Dermis microvascular lymphatic vessel endothelial cell (primary cell): ENCODE measurements at regions not wholly inside any gene's neighbourhood (a gene's known extent, or its start where the extent isn't known, plus 50 kb on each side); places are given as distances from the start of the nearest gene placed in this dataset.
A peak's percentile ranks its signal among the peaks of the same experiment; 100 is the strongest.

Experiments
- DNase-seq, 2 donors: peaks; one replicate each; pipeline versions ENCODE4 v3.0.0 to v3.0.0-alpha.2; 2010; ENCODE audit warnings: low read depth in 2 of 2

DNA sequence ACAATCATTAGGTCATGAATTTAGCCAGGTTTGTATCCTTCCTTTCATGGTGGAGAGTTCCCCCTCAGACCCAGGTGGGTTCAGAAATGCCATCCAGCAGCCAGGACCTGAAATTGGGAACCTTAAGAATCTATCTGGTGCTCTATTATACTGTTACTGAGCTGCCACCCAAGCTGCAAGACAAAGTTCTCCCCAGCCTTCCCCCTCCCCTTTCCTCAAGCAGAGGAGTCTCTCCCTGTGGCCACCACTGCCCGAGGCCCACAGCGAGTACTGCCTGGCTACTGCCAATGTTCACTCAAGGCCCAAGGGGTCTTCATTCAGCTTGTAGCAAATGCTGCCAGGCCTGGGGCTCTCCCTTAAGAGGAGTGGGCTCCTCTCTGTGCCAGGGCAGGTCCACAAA lies 133.8 kb downstream of the TMEM38B start:
- DNase-seq: no peak

DNA sequence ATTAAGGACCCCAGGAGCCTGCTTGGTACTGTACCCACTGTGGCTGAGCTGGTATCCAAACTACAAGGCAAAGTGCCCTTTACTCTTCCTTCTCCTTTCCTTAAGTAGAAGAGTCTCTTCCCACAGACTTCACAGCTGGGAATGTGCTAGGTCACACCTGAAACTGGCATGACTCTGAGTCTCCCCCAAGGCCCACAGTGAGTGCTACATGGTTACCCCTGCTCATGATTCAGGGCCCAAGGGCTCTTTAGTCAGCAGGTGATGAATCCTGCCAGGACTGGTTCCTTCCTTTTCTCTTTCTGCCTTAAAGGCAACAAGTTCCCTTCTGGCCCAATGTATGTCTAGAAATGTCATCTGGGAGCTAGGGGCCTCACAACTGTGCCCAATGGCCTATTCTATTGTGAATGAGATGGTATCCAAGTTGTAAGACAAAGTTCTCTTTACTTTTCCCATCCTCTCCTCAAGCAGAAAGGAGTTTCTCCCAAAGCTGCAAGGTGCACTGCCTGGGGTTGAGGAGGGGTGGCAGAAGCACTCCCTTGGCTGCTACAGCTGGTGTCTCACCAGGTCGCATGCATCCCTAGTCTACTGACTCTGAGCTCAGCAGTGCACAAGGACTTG lies 134.4 kb downstream of the TMEM38B start:
- DNase-seq: no peak

DNA sequence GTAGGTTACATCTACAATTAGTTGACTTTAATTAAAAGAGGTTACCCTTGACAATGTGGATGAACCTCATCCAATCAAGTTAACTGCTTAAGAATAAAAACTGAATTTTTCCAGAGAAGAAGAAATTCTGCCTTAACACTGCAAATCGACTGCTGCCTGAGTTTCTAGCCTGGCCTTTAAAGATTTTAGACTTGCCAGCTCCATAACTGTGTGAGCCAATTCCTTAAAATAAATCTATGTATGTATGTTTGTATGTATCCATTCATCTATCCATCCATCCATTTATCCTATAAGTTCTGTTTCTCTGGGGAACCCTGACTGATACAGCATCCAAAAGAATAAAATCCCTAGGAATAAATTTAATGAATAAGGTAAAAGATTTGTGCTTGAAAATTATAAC lies 136.1 kb downstream of the TMEM38B start:
- no peak for DNase-seq

DNA sequence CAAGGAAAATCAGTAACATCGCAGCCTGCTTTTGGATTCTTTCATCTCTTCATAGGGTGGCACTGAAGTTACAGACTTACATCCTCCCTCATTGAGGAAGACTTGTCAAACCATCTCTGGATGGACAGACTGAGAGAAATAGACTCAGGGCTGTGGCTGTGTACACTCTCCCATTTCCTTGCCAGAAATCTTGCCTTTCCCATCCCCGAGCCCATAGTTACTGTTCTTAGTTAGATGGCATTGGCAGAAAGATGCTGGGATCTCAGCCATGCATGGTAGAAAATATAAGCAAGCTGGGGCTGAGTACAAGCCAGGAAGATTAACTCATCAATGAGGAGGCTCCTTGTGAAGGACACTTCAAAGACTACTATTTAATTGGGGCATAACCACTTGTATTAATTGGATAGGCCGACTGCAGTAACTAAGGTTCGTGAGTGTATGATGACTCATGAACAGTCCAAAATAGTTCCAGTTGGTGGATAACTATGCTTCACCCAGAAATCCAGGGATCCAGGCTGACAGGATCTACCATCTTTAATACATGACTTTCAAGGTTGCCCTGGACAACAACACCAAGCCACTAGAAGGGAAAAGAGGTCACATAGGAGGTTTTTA lies 137.9 kb downstream of the TMEM38B start:
- no peak for DNase-seq

DNA sequence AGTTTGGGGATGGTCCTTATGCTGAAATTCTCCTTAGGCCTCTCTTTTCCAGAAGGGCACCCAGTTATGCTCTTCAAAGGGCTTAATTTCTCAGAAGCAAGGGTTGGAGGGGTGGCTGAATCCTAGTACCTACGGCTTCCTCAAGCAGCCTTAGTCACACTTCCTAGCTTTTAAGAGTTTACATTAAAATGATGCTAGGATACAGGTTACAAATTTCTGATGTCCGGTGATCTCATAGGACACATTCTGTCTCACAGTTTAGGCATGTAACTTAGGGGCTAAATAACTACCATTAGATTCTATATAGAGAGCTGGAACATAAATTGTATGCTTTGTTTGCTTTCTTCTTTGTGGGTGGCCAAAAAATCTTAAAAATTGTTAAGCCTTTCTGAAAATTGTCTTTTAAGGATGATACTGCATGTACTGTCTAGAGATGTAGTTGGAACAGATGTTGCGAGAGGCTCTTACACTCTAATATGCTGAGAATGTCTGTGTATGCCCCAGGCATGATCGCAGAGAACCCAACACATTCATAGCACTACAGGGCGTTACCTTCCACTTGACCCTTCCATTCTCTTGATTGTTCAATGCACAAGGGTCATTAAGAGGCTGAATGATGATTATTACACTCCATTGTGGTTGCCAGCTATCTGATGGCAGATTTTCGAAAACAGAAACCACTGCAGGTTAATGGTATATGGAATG lies 139.1 kb downstream of the TMEM38B start:
- no peak for DNase-seq

DNA sequence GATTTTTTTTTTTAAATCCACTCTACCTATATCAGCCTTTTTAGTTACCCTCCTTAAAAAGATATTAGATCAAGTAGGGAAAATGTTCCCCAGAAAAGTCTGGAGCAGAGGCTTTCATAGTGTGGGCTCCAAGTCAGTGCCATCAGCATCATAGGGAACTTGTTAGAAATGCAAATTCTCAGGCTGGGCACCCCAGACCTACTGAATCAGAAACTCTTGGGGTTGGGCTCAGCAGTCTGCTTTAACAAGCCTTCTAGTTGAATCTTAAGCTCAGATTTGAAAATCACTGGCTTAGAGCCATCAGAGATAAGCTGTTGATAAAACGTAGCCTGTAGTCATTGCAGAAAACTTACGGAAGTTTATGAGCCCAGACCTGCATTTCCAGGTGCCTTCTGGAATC lies 140.1 kb downstream of the TMEM38B start:
- no peak for DNase-seq

DNA sequence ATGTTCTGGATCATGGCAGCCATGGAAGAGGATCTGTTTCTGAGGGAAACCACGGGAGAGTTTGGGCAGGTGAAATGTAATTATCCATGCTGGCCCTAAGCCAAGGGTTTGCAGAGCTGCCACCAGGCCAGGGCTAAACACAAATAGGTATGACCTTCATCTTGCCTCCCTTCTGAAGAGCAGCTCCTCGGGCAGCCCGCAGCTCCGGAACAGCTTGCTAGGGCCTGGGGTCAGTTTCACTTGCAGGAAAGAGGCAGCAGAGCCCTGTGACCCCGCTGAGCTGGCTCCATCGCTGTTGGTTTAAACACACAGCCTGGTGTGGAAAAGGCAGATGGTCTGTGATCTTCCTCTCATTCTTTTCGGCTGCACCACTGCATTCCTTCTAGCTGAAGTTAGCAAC lies 141.4 kb downstream of the TMEM38B start:
- no peak for DNase-seq

DNA sequence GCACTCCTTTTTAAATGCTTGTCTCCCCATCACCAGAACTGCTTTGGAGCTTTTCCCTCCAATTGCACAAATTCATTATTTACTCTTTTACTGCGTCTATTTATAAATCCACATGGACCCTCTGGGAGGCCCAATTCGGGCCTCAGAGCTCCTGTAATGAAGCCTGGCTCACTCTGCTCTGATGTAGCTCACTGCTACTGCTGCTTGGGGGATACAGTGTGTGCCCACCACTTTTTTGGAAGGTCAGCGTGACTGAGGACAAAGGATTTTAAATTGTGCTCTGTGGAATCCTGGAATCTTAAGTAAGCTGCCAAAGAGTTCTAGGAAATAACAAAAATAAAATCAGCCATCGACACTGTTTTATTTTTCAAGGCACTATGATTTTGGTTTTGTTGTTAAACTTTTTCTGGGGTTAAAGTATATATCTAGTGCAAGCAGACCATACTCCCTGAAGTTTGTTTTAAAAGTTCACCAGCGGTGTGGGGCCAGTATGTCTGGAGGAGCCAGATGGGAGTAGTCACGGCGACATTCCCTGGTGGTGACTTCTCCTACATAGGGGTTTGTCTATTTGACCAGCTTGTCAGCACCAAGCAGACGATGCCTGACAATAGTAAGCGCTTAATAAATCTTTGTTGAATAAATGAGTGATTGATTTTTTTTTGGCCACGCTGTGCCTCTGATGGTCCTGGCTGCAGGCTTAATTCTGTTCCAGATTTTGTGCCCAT lies 142.8 kb downstream of the TMEM38B start:
- DNase-seq: no peak

DNA sequence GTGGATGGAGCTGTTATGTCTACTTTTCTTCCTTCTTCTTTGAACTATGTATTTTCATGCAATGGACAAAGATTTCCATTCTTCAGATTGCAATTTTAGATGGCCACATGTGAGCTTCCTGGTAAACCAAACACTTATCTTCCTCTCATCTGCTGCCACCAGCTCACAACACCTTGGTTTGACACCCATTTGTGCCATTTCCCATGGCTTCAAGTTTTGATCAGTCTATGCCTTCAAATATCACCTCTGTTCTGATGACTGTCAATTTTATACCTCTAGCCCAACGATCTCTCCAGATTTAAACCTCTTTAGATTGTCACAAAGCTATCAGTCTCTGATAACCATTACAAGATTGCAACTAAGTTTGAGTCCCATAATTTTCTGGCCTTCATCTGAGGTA lies 147.2 kb downstream of the TMEM38B start:
- no peak for DNase-seq

DNA sequence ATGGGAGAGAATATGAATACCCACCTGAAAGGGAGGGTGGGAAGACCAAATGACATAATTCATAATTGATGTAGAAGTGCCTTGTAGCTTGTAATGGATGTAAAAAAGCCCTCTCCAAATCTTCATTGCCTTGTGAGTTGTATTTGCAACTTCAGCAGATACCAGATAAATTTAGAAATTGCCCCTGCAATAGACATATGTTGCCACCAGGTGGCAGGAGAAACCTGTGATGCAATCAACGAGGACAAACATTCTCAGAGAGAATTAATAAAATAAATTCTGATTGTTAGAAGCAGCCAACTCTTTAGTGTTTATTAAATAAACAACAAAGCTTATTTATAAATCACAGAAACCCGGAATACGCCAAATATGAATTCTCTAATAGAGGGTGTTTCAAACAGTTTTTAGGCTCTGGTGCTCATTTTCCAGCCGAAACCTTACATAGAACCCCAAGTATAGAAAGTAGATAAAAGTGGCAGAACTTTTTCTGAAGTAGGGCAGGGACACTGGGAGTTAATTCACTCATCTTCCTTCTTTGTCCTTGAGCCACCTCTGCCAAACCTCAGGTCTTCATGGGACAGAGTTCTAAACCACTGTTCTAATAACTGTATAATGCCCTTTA lies 147.8 kb downstream of the TMEM38B start:
- peak in 1 of 2 donors; percentile 44 for DNase-seq

DNA sequence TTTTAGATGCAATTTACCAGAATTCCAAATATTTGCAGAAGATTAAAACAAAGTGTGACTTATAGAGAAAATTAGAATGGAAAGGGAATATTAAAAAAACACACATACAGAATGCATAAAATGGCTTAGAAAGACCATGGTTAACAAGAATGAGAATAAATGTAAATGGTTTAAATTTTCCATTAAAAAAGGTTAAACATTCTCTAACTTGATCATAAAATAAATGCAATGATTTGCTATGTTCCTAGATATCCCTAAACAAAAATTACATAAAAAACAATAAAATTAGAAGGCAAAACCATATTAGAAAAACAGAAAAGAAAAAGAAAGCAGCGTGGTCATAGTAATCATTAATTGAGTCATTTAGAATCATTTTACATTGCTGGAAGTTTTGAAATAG lies 152.5 kb downstream of the TMEM38B start:
- DNase-seq: no peak

DNA sequence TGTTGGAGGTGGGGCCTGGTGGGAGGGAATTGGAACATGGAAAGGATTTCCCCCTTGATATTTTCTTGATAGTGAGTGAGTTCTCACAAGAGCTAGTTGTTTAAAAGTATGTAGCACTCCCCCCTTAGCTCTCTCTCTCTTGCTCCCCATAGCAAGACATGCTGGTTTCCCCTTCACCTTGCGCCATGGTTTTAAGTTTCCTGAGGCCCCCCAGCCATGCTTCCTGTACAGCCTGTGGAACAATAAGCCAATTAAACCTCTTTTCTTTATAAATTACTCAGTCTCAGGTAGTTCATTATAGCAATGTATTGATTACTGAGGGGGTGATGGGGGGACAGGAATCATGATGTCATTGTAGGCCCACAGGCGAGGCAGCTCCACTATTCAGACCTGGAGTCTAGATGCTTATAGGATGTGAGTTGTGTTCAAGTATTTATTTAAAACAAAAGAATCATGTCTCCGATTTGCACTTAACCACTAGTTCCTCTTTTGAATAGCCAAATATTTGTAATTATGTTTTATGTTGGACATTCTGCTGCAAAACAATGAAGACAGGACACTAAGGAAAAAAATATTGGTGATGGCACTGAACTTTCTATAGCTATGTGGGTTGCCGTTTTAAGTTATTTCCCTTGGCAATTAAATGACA lies 156.6 kb downstream of the TMEM38B start:
- no peak for DNase-seq

DNA sequence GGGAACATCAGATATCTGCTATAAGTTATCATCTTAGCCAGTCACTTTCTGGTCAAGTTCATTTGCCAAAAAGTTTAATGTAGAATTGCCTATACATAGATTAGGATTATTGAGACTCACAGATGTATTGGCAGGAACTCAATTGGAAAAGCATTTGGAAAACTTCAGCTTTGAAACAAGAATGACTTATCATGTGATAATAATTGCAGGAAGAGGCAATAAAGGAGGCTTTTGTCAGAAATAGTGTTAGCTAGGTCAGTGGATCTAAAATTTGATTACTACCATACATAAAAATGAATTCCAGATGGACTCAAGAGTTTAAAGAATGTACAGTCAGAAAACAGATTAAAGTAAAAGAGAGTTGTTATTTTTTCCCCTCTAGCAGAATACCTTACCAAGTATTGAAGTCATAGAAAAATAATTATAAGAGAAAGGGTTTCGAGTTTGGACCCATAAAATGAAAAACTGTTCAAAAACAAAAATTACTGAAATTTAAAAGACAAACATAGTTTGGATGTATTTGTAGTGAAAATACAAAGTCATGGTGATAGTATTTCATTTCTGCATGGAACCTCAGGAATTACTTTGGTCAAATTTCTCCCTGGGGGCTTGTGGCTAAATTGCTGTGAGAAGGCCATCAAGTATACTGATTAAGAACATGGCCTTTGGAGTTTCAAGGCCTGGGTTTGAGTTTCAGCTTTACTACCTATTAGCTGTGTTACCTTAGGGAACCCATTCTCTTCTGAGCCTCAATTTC lies 159.9 kb downstream of the TMEM38B start:
- DNase-seq: no peak

DNA sequence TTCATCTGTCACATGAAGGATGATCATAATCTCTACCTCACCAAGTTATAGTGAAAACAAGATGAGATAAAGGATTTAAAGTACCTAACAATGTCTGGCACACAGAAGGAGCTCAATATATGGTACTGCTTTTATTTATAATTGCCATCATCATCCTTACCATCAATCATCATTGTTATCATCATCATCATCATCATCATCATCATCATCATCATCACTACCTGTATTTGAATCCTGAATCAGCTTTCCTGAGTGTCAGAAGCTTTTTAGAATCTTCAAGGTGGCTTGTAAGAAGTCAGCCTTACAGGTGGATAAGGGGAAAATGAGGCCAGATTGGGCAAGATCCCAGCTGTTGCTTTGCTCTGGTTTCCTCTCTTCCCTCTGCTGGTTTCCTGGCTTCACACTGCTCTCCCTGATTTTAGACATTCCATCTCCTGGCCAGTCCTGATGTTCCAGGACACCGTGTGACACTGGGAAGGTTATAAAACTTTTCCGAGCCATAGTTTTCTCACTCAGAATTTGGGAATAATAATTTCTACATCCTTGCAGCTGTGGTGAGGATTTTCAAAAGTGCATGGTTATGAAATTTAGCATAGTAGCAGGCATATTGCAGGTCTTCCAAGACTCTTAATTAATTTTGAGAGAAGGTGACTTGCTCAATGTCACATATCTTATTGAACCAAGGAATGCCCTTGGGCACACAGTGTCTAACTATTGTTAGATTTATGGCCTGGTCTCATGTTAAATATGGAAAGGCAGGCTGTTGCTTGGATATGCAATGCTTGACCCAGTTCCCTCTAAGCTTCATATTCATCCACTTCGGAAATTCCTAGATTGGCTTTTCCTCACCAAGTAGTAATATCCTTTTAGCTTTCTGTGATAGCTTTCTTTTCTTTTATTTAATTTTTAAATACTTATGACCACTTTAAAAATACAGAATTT lies 160.7 kb downstream of the TMEM38B start:
- DNase-seq: no peak

DNA sequence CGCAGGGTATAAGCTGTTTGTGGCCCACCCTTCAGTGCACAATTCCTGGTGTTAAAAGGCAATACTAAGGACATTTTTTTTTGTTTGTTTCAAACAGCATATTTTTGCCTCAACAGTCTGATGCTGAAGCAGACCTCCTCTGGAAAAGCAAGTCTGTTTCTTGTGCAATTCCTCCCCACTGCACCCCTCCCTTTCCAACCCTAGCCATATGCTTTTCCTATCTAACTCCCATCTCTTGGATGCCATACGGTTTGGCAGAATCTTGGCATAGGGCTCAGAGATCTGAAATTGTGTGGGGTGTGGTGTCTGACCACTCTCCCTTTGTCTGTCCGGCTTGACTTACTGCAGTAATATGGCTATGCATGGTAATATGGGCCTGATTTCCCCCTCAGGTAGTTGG lies 161.6 kb downstream of the TMEM38B start:
- no peak for DNase-seq

DNA sequence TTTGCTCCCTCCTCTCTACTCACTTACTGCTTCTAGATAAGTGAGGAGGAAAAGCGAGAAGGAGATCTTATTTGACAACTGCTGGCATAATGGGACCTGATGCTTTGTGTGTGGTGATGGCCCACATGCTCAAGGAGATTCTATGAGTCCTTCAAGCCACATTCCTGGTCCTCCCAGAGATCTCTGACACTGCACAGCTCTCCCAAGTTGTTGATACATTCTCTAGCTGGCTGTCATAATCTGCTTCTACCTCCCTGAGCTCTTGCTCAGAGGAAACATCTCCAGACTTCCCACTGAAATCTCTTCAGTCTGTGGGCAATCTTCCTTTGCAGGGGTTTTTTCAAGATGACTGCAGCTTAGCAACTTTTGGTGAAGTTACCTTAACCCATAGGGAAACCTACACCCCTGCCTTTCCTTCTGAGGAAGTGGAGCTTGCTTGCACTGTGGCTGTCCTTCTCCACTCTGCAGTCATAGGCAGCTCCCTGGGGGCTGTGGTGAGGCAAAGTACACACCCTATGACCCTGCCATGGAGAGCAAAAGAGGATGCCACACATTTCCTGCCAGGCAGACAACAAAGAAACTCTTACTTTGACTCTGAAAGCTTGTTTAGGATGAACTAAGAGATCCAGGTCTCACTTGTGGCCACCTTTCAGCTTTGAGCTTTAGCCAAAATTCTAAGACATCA lies 163.8 kb downstream of the TMEM38B start:
- no peak for DNase-seq

DNA sequence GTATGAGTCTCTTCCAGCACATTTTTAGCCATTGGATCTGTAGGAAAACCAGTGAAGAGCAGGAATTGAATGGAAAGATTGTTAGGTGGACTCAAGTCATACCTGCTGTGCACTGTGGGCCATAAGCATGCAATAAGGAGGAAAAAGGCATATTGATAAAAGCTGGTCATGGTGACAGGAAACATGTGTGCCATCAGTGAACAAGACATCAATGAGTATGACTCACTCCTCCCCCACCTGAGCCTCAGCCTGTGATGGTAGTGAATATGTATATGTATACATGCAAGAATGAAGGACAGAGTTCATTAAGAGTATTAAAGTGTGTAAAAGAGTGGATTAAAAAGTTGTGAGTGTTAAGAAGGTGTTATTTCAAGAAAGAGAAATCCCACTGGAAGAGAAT lies 164.5 kb downstream of the TMEM38B start:
- DNase-seq: no peak

DNA sequence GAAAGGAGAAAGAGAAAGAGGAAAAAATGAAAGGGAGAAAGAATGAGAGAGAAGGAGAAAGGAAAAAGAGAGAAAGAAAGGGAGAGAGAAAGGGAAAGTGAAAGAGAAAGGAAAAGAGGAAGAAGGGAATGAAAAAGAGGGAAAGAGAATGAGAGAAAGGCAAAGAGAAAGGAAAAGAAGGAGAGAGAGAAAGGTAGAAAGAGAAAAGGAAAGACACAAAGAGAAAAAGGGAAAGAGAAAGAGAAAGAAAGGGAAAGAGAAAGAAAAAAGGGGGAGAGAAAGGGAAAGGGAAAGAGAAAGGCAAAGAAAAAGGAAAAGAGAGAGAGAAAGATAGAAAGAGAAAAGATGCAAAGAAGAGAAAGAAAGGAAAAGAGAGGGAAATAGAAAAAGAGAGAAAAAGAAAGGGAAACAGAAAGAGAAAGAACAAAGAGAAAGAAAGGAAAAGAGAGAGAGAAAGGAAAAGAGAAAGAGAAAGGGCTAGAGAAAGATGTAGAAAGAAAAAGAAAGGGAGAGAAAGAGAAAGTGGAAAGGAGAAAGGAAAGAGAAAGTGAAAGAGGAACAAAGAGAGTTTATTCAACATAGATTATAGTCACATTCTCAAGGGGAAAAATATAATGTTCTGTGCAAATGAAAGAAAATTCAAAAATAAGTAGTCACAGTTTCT lies 165.2 kb downstream of the TMEM38B start:
- no peak for DNase-seq

DNA sequence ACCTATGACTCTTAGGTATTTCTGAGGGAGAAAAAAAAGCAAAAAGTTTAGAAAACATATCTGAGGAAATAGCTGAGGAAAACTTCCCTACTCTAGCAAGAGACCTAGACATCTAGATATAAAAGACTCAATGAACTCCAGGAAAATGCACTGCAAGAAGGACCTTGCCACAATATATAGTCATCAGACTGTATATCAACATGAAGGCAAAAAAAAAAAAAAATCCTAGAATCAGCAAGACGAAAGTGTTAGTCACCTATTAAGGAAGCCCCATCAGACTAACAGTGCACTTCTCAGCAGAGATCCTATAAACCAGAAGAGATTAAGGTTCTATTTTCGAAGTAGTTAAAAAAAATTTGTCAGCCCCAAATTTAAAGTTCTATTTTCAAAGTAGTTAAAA lies 166.2 kb downstream of the TMEM38B start:
- no peak for DNase-seq
